D721Med (cell line): ENCODE measurements at regions not wholly inside any gene's neighbourhood (a gene's known extent, or its start where the extent isn't known, plus 50 kb on each side); places are given as distances from the start of the nearest gene placed in this dataset.

Experiments
- DNase-seq: peaks from one replicate; pipeline ENCODE4 v3.0.0; 2011; ENCODE audit warnings: low spot score; ENCODE audit not compliant: insufficient read length
- FAIRE-seq: peaks from 2 replicates; lab custom pipeline; 2011; peaks lifted over from hg19 to GRCh38; lab: Jason Lieb, UNC
- TF ChIP-seq, protein P1 (sequence below): IDR thresholded peaks from 2 replicates; pipeline ENCODE4 v1.5.1; 2012; ENCODE audit warnings: mild to moderate bottlenecking, control low read depth; ENCODE audit not compliant: insufficient read depth; ENCODE audit errors: missing control alignments

GRCh38 chr9:108022246-108022935 lies 532.8 kb upstream of the KLF4 start:
- FAIRE-seq = no peak
- DNase-seq = no peak
- TF ChIP-seq, protein P1, sequence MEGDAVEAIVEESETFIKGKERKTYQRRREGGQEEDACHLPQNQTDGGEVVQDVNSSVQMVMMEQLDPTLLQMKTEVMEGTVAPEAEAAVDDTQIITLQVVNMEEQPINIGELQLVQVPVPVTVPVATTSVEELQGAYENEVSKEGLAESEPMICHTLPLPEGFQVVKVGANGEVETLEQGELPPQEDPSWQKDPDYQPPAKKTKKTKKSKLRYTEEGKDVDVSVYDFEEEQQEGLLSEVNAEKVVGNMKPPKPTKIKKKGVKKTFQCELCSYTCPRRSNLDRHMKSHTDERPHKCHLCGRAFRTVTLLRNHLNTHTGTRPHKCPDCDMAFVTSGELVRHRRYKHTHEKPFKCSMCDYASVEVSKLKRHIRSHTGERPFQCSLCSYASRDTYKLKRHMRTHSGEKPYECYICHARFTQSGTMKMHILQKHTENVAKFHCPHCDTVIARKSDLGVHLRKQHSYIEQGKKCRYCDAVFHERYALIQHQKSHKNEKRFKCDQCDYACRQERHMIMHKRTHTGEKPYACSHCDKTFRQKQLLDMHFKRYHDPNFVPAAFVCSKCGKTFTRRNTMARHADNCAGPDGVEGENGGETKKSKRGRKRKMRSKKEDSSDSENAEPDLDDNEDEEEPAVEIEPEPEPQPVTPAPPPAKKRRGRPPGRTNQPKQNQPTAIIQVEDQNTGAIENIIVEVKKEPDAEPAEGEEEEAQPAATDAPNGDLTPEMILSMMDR = no peak

DNA sequence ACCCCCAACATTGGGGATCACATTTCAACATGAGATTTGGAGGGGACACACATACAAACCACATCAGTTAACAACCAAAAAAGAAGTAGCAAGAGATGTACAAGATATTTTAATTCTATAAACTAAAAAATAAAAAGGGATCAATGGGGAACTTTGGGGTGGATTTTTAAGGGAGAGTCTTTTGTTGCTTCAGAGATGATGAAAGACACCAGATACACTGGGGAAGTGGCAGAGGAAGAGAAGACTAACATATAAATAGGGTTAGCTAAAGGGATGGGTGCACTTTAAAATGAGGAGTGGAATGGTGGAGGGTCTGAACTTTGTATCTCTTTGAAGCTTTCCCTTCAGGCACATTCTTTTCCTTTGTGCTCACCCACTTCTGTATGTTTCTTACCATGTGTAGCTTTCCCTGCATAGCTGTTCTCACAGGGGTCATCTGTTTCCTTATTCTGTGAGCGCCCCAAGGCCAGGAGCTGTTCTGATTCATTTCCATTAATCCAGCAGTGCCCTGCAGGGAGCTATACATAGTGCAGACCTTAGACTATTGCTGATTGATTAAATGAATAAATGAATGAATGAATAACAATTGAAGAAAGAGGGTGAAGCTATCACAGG lies 531.6 kb upstream of the KLF4 start:
- DNase-seq (no peak), FAIRE-seq (no peak)
- TF ChIP-seq, protein P1 = no peak

DNA sequence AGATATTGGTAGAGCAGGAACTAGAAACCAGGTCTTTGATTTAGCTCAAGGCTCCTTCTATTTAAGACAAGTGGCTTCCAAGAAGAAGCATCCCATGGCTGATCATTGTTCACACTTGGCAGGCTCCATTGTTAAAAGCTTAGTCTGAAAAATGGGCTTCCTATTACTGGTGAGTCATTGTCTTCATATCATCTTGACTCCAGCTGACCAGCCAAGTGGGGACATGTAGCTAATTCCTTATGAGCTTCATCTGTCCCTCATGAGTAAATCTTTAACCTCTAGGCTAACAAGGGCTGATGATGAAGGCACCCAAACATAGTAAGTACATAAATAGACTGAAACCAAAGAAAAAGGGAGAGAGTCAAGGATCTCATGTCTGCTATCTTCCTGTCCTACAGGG lies 530.3 kb upstream of the KLF4 start:
- FAIRE-seq (no peak), DNase-seq (no peak)
- TF ChIP-seq, protein P1 = no peak

DNA sequence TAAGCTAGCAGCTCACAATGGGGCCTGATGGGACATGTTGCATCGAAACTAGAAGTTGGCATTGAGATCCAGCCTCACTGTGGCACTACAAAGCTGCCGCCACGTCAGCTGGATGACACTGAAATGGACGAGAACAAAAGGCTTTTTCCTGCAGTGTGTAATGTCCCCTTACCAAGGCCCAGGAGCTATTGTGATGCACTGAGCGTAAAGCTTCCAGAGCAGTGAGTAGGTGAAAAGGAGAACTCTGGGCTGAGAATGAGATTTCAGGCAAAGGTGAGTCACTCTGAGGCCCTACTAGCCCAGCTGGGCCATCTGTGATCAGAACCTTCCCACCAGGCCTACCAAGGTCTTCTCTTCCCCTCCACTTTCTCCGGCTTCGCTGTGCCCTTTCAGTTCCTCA lies 528.1 kb upstream of the KLF4 start:
- DNase-seq (no peak), FAIRE-seq (no peak)
- TF ChIP-seq, protein P1 = no peak

DNA sequence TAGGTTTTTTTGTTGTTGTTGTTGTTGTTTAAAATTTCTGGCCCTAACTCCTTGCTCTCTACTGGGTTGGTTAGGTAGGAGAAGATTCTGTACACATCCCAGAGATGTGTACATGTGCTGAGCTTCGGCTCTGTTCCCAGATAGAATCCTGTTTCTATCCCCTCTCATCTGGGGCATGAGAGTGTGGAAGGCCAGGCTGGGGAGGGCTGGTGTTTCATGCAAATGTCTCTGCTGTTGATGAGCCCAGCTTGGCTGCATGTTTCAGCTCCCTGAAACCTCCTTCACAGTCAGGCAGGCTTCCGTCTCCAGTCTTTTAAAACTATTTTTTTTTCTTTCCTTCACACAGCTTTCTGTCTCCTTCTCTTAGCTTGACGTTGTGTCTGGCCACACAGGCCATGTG lies 526.9 kb upstream of the KLF4 start:
- TF ChIP-seq, protein P1 = no peak
- DNase-seq = no peak
- FAIRE-seq = no peak

DNA sequence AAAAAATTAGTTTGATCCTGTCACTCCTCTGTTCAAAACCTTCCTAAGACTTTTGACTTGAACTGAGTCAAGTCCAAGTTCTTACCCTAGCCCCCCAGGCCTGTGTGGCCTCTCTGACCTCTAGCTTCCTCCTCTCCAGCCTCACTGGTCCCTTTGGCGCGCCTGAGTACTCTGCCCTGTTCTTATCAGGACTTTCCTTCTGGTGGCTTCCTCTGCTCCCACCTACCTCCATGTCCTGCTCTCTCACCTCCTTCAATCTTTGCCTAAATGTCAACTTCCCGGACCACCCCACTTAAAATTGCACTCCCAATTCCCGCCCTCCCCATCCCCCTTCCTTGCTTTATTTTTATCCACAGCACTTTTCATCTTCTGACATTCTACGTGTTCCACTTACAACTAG lies 526.1 kb upstream of the KLF4 start:
- DNase-seq (no peak), FAIRE-seq (no peak)
- TF ChIP-seq, protein P1 = no peak

GRCh38 chr9:108014353-108014752 lies 524.8 kb upstream of the KLF4 start:
- DNase-seq (no peak), FAIRE-seq (no peak)
- TF ChIP-seq, protein P1 = no peak
